GM23248 (cell line): ENCODE measurements at regions not wholly inside any gene's neighbourhood (a gene's known extent, or its start where the extent isn't known, plus 50 kb on each side); places are given as distances from the start of the nearest gene placed in this dataset.

Experiments
- EZH2 ChIP-seq: fragments of 200-600 bp; sonication (generic); IDR thresholded peaks from 2 replicates; pipeline ENCODE4 v1.6.1; 2018; ENCODE audit warnings: antibody characterized with exemption, mild to moderate bottlenecking; ENCODE audit not compliant: insufficient read depth, poor library complexity, severe bottlenecking
- EZH2phosphoT487 ChIP-seq: fragments of 200-600 bp; sonication (generic); IDR thresholded peaks from 2 replicates; pipeline ENCODE4 v1.6.1; 2018; ENCODE audit warnings: antibody characterized with exemption, moderate library complexity, mild to moderate bottlenecking, low read depth; ENCODE audit not compliant: insufficient read depth

DNA sequence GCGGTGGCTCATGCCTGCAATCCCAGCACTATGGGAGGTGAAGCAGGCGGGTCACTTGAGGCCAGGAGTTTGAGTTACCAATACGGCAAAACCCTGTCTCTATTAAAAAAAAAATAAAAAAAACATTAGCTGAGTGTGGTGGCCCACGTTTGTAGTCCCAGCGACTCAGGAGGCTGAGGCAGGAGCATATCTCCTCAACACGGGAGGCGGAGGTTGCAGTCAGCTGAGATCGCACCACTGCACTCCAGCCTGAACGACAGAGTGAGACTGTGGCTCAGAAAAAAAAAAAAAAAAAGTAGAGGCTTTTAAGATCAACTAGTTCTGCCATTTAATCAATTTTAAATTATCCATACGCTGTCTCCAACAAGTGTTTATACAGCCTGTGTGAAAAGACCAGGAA lies 1130.3 kb downstream of the PCDH9 start:
- TF ChIP-seq EZH2 (no peak), EZH2phosphoT487 (no peak)
